DND-41 (cell line): ENCODE measurements at regions not wholly inside any gene's neighbourhood (a gene's known extent, or its start where the extent isn't known, plus 50 kb on each side); places are given as distances from the start of the nearest gene placed in this dataset.

ENCODE experiments used
- ATAC-seq: fragments of 200-7000 bp; cut with Tn5 transposase; 3 replicates; pipeline ENCODE4 v1.9.1; 2021; ENCODE audit warnings: low read depth; ENCODE audit not compliant: insufficient read depth
- DNase-seq: peaks from one replicate; pipeline ENCODE4 v3.0.0-alpha.2; 2020
- H2AFZ ChIP-seq: 2 replicates; pipeline ENCODE4 v1.6.0; 2012; ENCODE audit warnings: low read depth, low read length
- H3K27ac ChIP-seq: 2 replicates; pipeline ENCODE4 v1.5.1; 2012; ENCODE audit warnings: low read length, inconsistent platforms
- H3K27me3 ChIP-seq: fragments of 200-600 bp; sonication (generic); 2 replicates; pipeline ENCODE4 v1.6.0; 2012; ENCODE audit warnings: low read length, mild to moderate bottlenecking, inconsistent platforms; ENCODE audit not compliant: insufficient read depth, poor library complexity
- H3K36me3 ChIP-seq: 2 replicates; pipeline ENCODE4 v1.5.1; 2012; ENCODE audit warnings: low read length, inconsistent platforms; ENCODE audit not compliant: insufficient read depth
- H3K4me1 ChIP-seq: 2 replicates; pipeline ENCODE4 v1.5.1; 2012; ENCODE audit warnings: mild to moderate bottlenecking, low read length; ENCODE audit not compliant: insufficient read depth
- H3K4me2 ChIP-seq: 2 replicates; pipeline ENCODE4 v1.6.0; 2012; ENCODE audit warnings: mild to moderate bottlenecking, moderate library complexity, low read length, inconsistent platforms; ENCODE audit not compliant: insufficient read depth
- H3K4me3 ChIP-seq, 2 experiments: fragments of 200-600 bp in 1 of 2; shearing (Covaris generic) in 1 of 2; 2 replicates each; pipeline ENCODE4 v1.5.1; 2012 to 2016; ENCODE audit warnings: inconsistent platforms in 2 of 2, low read length in 2 of 2, mild to moderate bottlenecking in 2 of 2, low read depth in 1 of 2, moderate library complexity in 1 of 2
- H3K79me2 ChIP-seq: 2 replicates; pipeline ENCODE4 v1.6.0; 2012; ENCODE audit warnings: low read length, inconsistent platforms; ENCODE audit not compliant: insufficient read depth
- H3K9ac ChIP-seq: 2 replicates; pipeline ENCODE4 v1.6.0; 2012; ENCODE audit warnings: low read depth, mild to moderate bottlenecking, inconsistent platforms, low read length, moderate library complexity
- H3K9me3 ChIP-seq: 2 replicates; pipeline ENCODE4 v1.5.1; 2012; ENCODE audit warnings: low read length, moderate library complexity, mild to moderate bottlenecking, inconsistent platforms; ENCODE audit not compliant: insufficient read depth, severe bottlenecking
- H4K20me1 ChIP-seq: 2 replicates; pipeline ENCODE4 v1.6.0; 2012; ENCODE audit warnings: low read length; ENCODE audit not compliant: insufficient read depth
- CTCF ChIP-seq: IDR thresholded peaks from 2 replicates; pipeline ENCODE4 v1.5.1; 2012; ENCODE audit warnings: borderline replicate concordance, low read length, moderate library complexity, mild to moderate bottlenecking; ENCODE audit not compliant: poor library complexity, severe bottlenecking; ENCODE audit errors: extremely low read depth
- EZH2 ChIP-seq: IDR thresholded peaks from 3 replicates; pipeline ENCODE4 v1.6.1; 2012; ENCODE audit warnings: borderline replicate concordance, low read depth, mild to moderate bottlenecking, moderate library complexity, low read length, inconsistent platforms; ENCODE audit not compliant: severe bottlenecking

- Histone ChIP-seq H3K27ac (no peak overlapping the region), H3K27me3 (no peaks in the 10 kb centered on the region), H4K20me1 (no peaks in the 10 kb centered on the region), H3K4me1 (no peaks in the 10 kb centered on the region), H3K9me3 (no peaks in the 10 kb centered on the region), H3K9ac (no peak overlapping the region), H3K79me2 (no peaks in the 10 kb centered on the region), H2AFZ (no peak overlapping the region), H3K36me3 (no peaks in the 10 kb centered on the region), H3K4me2 (no peak overlapping the region), H3K4me3 (no peak overlapping the region)
- no peak for TF ChIP-seq EZH2
- TF ChIP-seq CTCF, result no peak
- DNase-seq (no peak), ATAC-seq (no peak)
These were observed 215.4 kb upstream of the ADGRL2 start for GRCh38 chr1:81585371-81585770.

- Histone ChIP-seq H3K36me3 (no peaks in the 10 kb centered on the region), H3K27me3 (no peaks in the 10 kb centered on the region), H3K27ac (no peak overlapping the region), H3K4me3 (no peak overlapping the region), H3K4me2 (no peak overlapping the region), H3K9ac (no peak overlapping the region), H3K9me3 (no peaks in the 10 kb centered on the region), H3K4me1 (no peaks in the 10 kb centered on the region), H3K79me2 (no peaks in the 10 kb centered on the region), H2AFZ (no peak overlapping the region), H4K20me1 (no peaks in the 10 kb centered on the region)
- no peak for ATAC-seq
- TF ChIP-seq CTCF (no peak), EZH2 (no peak)
- DNase-seq, result no peak
These were observed 216.3 kb upstream of the ADGRL2 start for GRCh38 chr1:81584398-81584797.

GRCh38 chr1:81583878-81584277 lies 216.9 kb upstream of the ADGRL2 start:
- no peaks in the 10 kb centered on the region for H3K4me1 ChIP-seq
- no peak for TF ChIP-seq CTCF
- TF ChIP-seq EZH2, result no peak
- H2AFZ ChIP-seq, result no peak overlapping the region
- H3K27me3 ChIP-seq, result no peaks in the 10 kb centered on the region
- ATAC-seq (no peak), DNase-seq (no peak)
- H3K4me3 ChIP-seq, result no peak overlapping the region
- H3K9ac ChIP-seq, result no peak overlapping the region
- H3K36me3 ChIP-seq, result no peaks in the 10 kb centered on the region
- no peaks in the 10 kb centered on the region for H3K79me2 ChIP-seq
- H3K27ac ChIP-seq, result no peak overlapping the region
- no peaks in the 10 kb centered on the region for H3K9me3 ChIP-seq
- no peaks in the 10 kb centered on the region for H4K20me1 ChIP-seq
- H3K4me2 ChIP-seq, result no peak overlapping the region

GRCh38 chr1:81582467-81582986 lies 218.2 kb upstream of the ADGRL2 start:
- Histone ChIP-seq H3K9ac (no peak overlapping the region), H3K36me3 (no peaks in the 10 kb centered on the region), H2AFZ (no peak overlapping the region), H3K9me3 (no peaks in the 10 kb centered on the region), H3K27ac (no peak overlapping the region), H3K79me2 (no peaks in the 10 kb centered on the region), H3K4me1 (no peaks in the 10 kb centered on the region), H3K27me3 (no peaks in the 10 kb centered on the region), H3K4me3 (no peak overlapping the region), H3K4me2 (no peak overlapping the region), H4K20me1 (no peaks in the 10 kb centered on the region)
- TF ChIP-seq CTCF (no peak), EZH2 (no peak)
- no peak for ATAC-seq
- no peak for DNase-seq
